CD4-positive, alpha-beta T cell treated with Interleukin-10 for 1 hour (primary cell): ENCODE measurements at regions not wholly inside any gene's neighbourhood (a gene's known extent, or its start where the extent isn't known, plus 50 kb on each side); places are given as distances from the start of the nearest gene placed in this dataset.

Experiments used
- DNase-seq: peaks from one replicate; pipeline ENCODE4 v3.0.0-alpha.2; 2020

DNA sequence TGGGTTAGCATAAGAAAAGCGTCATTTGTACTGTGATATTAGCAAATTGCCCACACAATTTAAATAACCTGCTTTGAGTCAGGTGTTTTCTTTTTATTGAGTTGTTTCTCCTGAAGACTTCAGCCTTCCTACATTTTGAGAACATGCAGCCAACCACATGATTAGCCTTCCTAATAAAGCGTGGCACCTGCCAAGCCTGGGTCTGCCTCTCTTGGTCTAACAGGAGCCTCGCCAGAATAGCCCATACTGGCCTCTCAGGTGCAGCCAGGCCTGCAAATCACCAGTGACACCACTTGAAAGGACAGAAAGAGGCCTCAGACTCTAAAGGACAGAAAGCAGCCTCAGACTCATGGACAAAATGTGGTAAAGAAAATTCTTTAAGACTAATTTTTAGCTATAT lies 653.8 kb downstream of the BCL11A start:
- no peak for DNase-seq

DNA sequence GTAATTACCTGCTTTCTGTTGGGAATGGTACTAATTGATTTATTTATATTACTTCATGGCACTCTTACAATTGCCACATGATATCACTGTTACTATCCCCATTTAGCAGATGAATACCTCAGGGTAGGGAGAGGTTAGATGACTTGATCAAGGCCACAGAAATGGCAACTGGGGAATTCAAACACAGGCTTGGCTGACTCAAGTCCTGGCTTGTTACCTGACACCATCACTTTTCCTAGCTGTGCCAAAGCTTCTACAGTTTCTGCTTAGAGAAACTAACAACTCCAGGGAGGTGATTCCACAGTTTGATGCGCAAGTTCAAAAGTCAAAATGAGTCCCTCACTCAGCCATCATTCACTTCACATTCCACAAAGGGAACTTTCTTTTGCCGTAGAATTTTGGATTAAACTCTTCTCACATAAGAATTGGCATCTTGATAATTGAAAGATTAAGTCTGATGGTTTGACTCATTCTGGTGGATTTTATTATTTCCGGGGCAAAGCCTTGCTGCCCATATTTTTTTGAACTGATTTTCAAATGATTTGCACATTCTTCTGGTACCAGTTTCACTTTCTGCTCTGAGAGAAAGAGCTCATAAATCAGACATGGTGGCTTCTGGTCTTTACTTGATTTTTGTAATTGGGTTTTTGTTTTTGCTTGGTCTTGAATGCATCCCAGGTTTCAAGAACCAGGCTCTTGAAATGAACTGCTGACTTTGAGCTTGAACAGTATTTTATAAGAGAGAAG lies 656.8 kb downstream of the BCL11A start:
- no peak for DNase-seq

DNA sequence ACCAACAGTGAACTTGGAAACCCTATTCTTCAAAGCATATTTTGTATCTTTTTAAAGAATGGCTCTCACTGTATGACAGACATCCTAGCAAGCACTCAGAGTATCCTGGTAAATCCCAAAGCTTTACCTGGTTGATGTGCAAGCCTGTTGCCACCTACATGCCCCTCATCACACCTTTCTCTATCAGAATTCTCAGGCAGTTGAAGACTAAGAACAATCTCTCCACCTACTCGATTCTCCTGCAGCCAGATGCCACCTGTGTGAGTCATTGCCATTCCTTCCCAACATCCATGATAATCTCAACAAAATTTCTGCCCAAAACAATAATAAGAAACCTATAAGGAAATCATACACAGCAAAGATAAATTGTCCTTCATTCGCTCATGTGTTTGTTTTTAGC lies 659.8 kb downstream of the BCL11A start:
- no peak for DNase-seq

DNA sequence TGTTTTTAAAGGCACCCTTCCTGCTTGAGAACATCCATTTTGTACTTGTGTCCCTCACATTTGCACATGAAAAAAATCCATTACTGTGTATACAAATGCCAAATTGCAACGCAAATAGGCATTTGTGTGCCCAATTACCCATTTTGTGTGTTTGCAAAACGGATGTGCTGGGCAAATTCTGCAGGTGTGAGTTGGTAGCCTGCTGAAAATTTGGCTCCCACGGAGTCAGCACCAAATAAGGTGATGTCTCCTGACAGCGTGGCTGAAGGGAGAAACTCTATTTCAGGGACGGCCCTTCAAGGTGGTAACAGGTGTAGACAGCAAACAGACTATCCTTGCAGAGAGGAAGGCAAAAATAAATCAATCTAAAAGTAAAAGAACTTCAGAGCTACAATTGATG lies 661.1 kb downstream of the BCL11A start:
- no peak for DNase-seq

DNA sequence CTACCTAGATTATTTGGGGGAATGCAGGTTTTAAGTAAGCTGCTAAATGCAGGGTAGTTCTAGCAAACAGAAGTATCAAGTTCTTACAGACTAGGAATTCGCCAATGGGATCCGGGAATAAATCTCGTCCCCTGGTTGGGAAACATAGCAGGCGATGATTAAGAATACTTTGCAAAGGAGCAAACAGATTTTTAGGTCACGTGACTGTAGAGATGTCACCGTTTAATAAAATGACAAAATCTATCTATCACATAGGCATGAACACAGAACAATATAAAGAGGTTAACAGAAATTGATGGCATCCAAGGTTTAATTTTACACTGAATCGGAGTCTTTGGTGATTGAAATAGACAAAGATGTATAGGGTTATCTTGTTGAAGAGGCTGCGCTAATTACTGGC lies 664.1 kb downstream of the BCL11A start:
- no peak for DNase-seq

DNA sequence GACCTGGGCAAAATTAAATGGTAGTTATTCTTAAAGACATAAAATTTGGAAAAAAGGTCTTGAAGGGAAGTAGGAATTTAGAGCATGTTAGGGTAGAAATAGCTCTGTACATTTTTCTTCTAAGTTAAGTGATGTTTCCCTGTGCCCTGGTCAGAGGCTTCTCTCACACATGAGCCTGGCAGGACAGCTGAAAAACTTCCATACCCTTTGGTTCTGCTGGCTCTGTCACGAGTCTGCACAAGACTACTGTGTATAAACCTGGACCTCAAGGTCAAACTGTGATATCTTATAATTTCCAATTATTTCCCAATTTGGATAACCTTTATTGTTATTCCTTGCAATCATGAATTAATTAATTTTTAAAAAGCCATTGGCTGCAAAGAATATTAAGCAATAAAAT lies 664.7 kb downstream of the BCL11A start:
- no peak for DNase-seq

DNA sequence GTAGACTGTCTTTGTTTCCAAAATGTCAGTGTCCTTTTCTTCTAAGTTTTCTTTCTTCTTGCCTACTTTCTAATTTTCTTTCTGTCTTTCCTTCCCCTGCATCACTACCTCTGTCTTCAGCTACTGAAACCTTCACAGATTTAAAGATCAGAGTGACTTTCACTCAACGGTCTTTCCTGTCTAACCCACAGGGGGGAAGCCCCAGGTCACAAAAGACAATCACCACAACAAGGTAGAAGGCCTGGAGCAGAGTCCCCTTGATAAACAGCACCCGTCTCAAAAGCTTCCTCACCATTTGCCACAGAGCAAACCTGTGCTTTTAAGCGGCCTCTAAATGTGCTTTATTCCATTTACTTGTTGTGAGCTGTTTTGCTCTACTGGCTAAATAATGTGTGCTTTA lies 665.4 kb downstream of the BCL11A start:
- peak; percentile 59 for DNase-seq

DNA sequence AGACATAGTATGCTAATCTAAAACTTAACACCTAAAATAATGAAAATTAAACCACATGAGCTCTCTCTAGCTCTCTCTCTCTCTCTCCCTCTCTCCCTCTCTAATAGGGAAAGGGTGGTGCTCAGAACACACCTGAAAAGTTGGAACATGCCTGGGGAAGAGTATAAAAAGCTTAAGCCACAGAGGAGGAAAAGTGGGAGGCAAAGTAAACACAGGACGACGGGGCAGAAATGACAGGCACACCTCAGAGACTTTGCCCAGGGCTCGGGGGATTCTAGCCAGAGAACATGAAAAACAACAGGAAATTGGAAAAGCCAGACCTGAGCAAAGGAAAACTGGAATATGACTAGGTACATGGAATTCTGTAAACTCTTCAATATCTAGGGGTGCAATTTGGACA lies 666.1 kb downstream of the BCL11A start:
- DNase-seq: no peak

DNA sequence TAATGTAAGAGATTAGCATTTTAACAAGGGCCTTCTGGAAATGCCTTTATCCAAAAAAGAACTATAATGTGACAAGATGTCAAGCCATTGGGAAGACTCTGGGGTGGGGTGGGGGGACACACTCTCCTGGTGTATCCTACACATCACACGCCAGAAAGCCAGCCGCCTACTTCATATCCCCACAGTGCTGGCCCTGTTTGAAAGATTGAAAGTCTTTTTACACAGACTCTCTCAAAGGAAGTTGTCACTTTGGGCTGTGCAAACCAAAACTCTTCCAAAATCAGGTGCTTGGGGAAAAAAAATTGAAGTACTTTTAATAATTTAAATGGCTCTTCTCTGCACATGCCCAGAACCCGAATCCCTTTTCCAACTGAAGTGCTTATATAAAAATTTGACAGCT lies 666.7 kb downstream of the BCL11A start:
- no peak for DNase-seq

DNA sequence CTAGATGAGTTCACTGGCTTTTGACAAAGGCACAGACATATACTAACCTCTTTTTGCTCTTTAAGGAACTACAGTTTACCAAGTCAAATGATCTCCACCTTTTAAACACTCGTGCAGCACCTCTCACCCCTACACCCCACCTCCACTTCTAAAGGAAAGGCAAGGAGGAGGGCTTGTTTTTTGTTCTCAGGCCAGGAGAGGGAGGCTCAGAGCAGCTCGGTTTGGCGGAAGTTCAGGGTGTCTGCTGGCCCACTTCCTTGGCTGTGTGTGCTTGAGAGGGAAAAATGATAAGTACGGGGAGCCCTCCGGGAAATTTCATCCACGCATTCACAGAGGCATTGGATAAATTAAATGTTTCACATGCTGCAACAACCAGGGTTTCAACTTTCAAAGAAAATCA lies 667.9 kb downstream of the BCL11A start:
- DNase-seq: no peak

DNA sequence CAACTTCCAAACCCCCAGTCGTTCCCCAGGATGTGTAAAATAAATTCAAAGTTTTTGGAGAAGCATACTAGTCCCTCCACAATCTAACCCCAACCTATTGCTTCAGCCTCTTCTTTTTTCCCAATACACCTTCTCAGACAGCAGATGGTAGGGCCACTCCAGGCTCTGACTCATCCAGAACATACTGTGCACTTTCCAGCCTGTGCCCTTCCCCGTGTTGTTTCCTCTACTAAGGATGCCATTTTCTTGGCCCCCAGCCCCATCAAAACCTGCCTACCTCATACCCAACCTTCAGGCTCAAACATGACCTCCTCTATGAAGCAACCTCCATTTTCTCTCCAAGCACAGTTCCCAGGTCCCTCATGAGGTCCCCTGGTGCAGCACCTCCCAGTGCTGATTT lies 669.3 kb downstream of the BCL11A start:
- no peak for DNase-seq

DNA sequence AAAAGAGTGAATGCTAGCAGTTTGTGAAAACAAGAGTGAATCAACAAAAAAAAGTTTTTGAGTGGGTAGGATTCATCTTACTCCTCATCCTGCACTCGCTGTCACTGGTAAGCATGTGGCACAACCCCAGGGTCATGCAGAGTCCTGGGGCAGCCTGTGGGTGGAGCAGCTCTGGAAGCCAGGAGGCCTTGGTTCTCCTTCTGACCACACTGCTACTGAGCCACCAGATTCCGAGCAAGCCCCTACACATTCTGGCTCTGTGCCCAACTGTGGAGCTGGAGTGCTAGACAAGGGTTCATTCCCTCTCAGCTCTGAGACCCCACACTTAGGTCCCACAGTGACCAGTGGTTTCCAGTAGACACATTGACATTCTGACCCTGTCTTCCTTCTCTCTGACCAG lies 670.6 kb downstream of the BCL11A start:
- DNase-seq: no peak

DNA sequence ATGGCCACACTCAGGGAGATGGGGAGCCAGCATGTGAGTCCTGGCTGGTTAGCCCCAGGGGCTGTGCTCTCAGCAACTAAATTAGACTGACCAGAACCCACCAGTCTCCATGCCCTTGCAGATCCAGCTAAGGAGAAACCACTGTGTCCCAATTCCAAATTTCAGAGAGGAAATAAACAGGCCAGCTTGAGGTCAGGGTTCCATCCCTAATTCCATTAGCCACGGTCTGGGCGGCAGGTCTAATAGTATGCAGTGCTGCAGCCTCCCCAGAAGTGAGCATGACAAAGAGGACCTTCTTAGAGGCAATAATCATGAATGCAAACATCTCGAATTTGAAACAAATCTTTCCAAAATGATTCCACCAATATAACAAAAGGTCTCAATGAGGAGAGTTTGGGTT lies 671.2 kb downstream of the BCL11A start:
- no peak for DNase-seq

DNA sequence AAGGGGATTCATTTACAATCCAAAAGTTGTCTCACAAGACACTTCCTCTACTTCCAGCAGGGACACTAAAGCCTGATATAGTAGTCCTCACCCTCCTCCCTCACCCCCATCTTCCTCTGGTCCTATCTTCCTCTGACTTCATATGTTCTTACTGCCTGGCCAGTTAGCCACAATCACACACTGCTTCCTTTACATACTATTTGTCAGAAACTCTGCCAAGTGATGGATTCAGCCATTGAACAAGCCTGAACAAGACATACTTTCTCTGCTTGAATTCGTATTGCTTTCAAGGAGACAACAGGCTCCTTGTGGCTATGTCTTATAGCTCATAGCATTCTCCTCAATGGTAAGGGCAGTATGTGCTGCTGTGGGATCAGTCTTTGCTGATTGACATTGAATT lies 672.2 kb downstream of the BCL11A start:
- DNase-seq: no peak

DNA sequence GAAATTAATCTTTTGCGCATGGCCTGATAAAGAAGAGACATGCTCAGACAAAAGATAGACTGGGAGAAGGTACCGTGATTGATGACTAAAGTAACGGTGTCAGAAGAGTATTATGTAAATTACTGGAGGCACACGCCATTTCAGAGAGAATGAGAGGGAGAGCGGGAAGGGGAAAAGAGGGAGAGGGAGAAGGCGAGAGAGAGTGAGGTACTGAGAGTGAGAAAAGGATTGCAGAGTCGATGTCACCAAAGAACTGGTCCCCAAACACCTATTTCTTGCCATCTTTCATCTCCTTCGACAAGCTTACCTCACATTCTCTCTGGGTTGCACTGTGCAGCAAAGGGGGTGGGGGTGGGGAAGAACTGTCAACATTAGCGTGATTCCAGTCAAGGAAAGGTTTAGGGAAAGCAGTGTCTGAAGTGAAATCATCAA lies 673.7 kb downstream of the BCL11A start:
- DNase-seq: no peak

DNA sequence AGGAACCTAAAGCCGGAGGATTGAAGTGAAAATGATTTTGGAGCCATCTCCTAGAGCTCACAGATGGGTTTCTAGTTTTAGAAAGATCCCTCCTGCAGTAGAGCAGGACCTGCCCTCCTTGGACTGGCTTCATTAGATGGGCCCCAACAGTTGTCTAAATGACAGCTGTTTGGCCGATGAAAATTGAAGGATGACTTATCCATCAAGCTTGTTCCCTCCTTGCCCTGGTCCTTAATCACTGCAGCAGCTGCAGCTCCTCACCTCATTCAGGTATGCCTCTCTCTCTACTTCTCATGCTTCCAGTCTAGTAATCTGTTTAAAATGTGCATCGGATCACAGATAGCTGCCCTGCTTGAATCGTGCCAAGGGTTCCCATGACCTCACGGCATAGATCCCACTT lies 677.6 kb downstream of the BCL11A start:
- no peak for DNase-seq

DNA sequence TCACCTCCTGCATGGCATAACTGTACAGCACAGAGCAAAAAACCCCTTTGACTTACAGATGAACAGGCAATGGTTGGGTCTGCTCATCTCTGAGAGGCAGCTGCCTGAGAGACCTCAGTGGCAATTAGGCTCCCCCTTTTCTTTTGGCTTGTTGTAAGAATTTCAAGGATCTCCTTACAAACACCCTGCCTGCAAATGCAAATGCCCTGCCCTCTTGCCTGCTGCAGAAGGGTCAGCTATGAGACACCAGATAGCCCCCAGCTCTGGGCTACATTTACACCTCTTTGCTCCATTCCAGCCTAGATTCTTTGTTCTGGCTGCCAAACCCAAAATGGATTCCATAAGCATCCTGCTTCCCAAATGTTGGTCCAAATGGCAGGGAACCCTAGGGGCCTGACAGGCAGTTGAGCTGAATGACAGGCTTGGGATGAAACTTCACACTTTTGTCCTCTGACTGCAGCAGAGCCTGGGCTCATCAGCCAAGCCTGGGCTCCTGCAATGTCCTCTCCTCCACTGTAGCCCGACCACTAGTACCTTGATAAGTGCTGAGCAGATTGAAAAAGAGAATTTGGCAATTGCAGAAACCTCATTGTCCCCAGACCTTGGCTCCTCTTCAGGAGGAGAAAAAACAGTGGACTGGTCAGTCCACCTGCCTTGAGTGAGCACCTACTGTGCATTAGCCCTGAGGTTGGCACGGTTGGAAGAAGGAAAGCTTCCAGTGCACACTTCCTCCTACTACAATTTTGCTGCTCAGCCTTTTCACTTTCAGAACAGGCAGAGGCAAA lies 678.3 kb downstream of the BCL11A start:
- no peak for DNase-seq

DNA sequence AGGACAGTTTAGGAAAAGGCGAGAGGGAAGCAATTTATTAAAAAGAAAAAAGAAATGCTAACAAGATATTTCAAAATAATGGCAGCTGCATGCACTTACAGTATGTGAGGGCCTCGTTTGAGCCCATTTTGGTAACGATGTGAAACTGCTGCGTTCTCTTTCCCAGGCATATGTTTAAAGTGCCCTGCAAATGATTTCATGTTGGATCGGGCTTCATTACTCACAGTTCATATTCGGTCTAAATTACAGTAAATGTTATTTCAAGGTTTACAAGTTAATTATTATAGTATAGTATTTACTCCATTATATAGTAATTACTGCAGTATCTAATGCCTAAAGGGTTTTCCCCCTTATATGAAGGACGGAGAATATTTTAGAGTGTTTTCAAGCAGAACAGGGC lies 679.1 kb downstream of the BCL11A start:
- DNase-seq: no peak

DNA sequence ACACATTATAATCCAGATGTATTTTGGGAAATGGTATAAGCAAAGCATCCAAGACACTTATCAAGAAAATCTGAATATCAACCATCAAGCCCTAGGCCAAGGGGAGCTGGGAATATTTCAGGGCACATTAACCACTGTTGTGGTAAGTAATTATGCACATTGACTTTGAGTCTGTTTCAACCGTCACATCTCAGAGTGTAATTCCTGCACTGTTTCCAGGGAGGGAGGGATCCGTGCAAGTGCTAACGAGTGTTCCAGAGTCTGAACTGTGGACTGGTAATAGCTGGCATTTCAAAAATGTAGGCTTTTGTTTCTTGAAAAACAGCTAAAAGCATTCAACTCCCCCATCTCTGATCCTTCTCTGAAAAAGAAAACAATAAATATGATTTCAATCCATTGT lies 681.6 kb downstream of the BCL11A start:
- no peak for DNase-seq

DNA sequence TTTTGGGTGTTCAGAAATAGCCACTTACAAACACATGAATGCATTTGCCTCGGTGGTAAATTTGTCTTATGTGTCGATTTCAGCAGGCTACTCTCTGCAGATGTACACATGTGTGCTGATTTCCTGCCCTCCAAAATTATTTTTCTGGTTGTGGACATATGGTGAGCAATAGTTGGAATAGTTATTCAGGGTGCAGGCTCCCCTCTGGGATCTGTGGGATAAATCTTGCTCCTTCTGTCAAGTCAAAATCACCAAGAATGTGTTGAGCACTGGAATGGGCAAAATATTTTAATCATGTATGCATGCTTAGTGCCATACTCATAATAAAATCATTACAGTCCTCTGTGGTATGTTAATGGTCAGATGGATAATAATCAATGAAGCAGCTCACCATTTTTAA lies 684.5 kb downstream of the BCL11A start:
- no peak for DNase-seq

DNA sequence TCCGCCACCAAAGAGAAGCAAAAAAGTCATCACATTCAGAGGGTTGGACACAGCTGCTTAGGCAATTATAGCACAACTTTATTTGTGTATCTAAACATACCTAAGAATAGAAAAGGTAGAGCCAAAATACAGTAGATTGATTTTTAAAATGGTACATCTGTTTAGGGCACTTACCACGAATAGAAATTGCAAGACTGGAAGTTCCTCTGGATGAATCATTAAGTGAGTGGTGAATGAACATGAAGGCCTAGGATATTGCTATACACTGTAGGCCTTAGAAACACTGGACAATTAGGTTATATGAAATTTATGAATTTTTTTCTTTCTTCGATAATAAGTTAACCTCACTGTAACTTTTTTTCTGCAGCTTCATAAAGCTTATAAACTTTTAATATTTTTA lies 687.0 kb downstream of the BCL11A start:
- no peak for DNase-seq

DNA sequence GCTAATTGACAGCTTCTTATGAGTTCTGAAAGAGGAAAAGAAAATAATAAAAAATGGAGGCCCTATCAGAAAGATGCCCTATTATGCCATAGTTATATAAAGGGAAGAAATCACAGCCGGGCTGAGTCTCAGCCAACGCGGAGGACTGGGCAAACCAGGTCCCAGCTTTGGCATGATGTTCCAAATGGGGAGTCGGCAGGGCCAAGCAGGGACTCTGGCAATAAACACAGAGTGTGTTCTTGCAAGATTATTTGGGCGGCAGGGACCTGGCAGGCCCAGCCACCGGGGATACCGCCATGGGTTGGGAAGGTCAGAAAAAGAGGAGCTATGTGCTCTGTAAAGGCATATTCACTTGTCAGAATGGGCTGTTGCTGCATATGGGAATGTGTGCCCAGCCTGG lies 694.9 kb downstream of the BCL11A start:
- DNase-seq: no peak

DNA sequence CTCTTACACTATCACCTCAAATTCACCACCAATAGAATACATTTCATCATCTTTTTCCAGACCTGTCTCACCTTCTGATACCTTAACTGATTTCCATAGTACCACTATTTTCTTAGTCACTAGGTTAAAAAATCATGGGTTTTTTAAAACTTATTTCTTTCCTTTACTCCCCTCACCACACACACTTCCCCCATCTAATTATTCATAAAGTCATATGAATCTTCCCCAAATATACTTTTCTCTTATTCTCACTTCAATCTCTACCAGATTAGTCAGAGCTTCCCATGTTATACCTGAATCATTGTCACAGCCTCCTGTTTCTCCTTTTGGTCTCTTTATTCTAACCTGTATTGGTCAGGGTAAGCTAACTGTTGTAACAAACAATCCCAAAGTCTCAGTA lies 696.3 kb downstream of the BCL11A start:
- DNase-seq: no peak

DNA sequence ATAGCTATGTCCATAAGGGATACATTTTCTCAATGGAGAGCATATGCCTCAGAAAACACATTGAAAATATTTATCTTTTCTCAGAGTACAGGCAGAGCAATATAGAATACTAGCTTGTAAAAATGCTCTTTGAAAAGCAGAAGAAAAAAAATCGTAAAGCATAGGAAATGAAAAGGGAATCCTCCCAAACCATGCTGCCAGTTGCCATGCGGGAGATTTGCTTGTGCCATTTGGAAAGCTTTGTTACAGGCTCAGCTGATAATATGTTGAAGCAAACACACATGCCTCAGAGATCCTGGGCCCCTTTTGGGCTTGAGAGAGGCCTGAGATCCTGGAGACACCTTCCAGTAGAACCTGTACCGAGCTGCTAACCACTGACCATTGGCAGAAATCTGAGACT lies 697.1 kb downstream of the BCL11A start:
- DNase-seq: no peak

DNA sequence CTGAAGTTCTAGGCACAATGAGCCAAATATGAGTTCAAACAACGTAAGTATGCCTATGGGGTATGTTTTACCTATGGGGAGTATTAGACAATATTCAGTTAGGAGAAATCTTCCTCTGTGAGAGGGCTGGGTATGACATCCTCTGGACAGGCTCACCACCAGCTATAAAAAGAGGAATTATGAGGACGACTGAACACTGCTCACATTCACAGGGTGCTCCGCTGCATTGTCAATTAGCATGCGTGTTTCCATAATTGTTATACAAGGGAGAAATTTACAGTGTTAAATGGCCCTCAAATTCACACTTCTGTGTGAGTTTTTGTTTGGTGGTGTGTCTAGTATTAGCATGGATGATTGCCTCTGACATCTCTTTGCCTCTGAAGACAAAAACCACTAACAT lies 700.4 kb downstream of the BCL11A start:
- no peak for DNase-seq
